ENCODE measurements at regions not wholly inside any gene's neighbourhood (a gene's known extent, or its start where the extent isn't known, plus 50 kb on each side); places are given as distances from the start of the nearest gene placed in this dataset.

DNA sequence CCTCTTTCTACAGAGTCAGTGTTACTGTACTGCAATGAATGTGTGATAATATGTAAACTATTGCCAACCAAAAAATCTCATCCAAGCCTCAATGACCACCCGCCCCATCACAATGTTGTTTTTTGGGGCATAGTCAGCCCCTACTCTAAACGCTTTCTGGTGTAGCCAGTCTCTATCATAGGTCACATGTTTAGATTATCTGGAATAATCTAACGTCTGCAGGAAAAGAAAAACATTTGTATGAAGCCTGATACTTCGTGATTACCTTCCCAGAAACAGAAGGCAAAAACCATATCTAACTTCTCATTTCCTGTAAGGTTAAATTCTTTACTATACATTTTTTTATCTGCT, 1331.8 kb upstream of the GBE1 start:
- WGBS, 2 donors (ENCODE audit: low coverage in 1 of 2) = 62 to 67% methylated on average over 4 of the region's 4 CpGs
- H3K27me3 ChIP-seq = no peaks in the 10 kb centered on the region
- no peaks in the 10 kb centered on the region for H3K4me1 ChIP-seq
- no peak for ATAC-seq
- H3K4me3 ChIP-seq = no peak overlapping the region
- no peaks in the 10 kb centered on the region for H3K36me3 ChIP-seq
- no peaks in the 10 kb centered on the region for H3K9me3 ChIP-seq
- TF ChIP-seq EP300 (IDR thresholded peaks at IDR 0.05) (no peak), POLR2AphosphoS5 (IDR thresholded peaks at IDR 0.05) (no peak), POLR2A (IDR thresholded peaks at IDR 0.05) (no peak)
- TF ChIP-seq, protein P1, sequence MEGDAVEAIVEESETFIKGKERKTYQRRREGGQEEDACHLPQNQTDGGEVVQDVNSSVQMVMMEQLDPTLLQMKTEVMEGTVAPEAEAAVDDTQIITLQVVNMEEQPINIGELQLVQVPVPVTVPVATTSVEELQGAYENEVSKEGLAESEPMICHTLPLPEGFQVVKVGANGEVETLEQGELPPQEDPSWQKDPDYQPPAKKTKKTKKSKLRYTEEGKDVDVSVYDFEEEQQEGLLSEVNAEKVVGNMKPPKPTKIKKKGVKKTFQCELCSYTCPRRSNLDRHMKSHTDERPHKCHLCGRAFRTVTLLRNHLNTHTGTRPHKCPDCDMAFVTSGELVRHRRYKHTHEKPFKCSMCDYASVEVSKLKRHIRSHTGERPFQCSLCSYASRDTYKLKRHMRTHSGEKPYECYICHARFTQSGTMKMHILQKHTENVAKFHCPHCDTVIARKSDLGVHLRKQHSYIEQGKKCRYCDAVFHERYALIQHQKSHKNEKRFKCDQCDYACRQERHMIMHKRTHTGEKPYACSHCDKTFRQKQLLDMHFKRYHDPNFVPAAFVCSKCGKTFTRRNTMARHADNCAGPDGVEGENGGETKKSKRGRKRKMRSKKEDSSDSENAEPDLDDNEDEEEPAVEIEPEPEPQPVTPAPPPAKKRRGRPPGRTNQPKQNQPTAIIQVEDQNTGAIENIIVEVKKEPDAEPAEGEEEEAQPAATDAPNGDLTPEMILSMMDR (IDR thresholded peaks at IDR 0.05) = no peak
- no peak overlapping the region for H3K27ac ChIP-seq

DNA sequence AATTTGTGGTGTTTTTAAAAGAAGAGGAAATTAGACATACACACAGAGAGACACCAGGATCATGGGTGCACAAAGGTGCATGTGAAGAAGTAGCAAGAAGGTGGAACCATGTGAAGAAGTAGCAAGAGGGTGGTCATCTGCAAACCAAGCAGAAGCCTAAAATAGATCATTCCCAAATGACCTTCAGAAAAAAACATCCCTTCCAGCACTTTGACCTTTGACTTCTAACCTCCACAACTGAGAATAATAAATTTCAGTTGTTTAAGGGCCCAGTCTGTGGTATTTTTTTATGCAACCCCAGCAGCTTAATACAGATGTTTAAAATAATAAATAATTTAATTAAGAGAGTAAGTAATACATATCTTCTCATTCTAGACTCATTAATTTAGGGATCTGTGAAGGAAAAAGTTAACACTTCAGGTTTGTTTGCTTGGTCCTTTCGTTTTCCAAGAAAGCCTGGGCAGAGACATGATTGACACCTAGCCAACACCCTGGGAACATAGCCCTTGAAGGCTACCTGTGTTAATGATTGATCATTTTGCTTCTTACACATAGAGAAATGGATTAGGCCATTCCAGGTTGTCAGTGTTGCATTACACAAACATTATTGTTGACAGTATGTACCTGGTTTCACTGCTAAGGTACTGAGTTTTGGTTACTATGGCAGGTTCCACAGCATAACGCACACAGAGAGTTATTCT, 1331.2 kb upstream of the GBE1 start:
- H3K27me3 ChIP-seq = no peaks in the 10 kb centered on the region
- no peak overlapping the region for H3K4me3 ChIP-seq
- no peak overlapping the region for H3K27ac ChIP-seq
- no peak for TF ChIP-seq EP300 (IDR thresholded peaks at IDR 0.05)
- TF ChIP-seq, protein P1 (IDR thresholded peaks at IDR 0.05) = no peak
- no peak for TF ChIP-seq POLR2AphosphoS5 (IDR thresholded peaks at IDR 0.05)
- TF ChIP-seq POLR2A (IDR thresholded peaks at IDR 0.05) = no peak
- WGBS, 2 donors (ENCODE audit: low coverage in 1 of 2) = 46 to 56% methylated on average over 2 of the region's 2 CpGs
- ATAC-seq = no peak
- no peaks in the 10 kb centered on the region for H3K36me3 ChIP-seq
- no peaks in the 10 kb centered on the region for H3K4me1 ChIP-seq
- H3K9me3 ChIP-seq = no peaks in the 10 kb centered on the region

DNA sequence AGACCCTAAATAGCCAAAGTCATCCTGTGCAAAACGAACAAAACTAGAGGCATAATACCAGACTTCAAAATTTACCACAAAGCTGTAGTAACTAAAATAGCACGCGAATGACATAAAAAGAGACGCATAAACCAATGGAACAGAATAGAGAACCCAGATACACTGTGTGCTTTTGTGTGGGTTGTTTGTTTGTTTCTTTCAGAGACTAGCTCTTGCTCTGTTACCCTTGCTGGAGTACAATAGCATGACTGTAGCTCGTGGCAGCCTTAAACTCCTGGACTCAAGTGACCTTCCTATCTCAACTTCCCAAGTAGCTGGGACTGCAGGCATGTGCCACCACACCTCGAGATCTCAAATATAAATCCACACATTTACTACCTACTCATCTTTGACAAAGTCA, 1314.6 kb upstream of the GBE1 start:
- H3K27ac ChIP-seq = no peak overlapping the region
- no peaks in the 10 kb centered on the region for H3K36me3 ChIP-seq
- WGBS, 2 donors (ENCODE audit: low coverage in 1 of 2) = 70 to 80% methylated on average over 6 of the region's 6 CpGs
- TF ChIP-seq POLR2A (IDR thresholded peaks at IDR 0.05) (no peak), POLR2AphosphoS5 (IDR thresholded peaks at IDR 0.05) (no peak), EP300 (IDR thresholded peaks at IDR 0.05) (no peak)
- TF ChIP-seq, protein P1 (IDR thresholded peaks at IDR 0.05) = no peak
- H3K9me3 ChIP-seq = no peaks in the 10 kb centered on the region
- no peak for ATAC-seq
- H3K4me1 ChIP-seq = no peaks in the 10 kb centered on the region
- no peaks in the 10 kb centered on the region for H3K27me3 ChIP-seq
- H3K4me3 ChIP-seq = no peak overlapping the region

DNA sequence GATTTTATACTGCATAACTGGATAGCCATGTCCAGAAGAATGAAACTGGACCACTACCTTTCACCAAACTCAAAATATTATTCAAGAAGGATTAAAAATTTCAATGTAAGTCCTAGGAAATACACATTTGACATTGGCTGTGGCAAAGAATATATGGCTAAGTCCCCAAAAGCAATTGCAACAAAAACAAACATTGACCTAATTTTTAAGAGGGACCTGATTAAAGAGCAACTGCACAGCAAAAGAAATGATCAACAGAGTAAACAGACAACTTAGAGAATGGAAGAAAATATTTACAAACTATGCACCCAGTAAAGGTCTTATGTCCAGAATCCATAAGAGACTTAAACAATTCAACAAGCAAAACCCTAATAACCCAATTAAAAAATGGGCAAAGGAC, 1313.0 kb upstream of the GBE1 start:
- Histone ChIP-seq H3K36me3 (no peaks in the 10 kb centered on the region), H3K27me3 (no peaks in the 10 kb centered on the region), H3K4me1 (no peaks in the 10 kb centered on the region), H3K4me3 (no peak overlapping the region), H3K27ac (no peak overlapping the region), H3K9me3 (no peaks in the 10 kb centered on the region)
- TF ChIP-seq POLR2AphosphoS5 (IDR thresholded peaks at IDR 0.05) (no peak), EP300 (IDR thresholded peaks at IDR 0.05) (no peak), POLR2A (IDR thresholded peaks at IDR 0.05) (no peak)
- TF ChIP-seq, protein P1 (IDR thresholded peaks at IDR 0.05) = no peak
- ATAC-seq = no peak

DNA sequence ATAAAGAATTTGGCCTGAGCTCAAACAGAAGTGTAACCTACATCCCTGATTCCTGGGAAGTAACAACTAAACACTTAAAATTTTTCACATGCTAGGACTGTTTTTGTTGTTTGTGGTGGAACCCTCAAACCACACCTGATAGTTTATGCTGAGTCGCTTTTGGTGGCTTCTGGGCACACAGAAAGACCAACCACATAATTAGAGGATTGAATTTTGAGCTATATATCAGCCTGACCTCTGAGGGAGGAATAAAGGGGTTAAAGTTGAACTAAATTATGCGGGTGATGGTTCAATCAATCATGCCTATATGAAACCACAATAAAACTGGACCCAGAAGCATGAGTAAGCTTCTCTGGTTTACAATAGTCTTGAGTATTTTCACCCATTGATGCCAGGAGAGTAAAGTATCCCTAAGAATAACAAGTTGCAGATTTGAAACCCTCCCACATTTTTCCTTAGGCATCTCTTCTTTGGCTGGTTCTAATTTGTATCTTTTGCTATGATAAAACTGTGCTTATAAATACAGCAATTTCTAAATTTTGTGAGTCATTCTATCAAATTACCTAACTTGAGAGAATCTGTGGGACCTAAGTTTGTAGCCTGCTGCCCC, 1304.5 kb upstream of the GBE1 start:
- WGBS, 2 donors (ENCODE audit: low coverage in 1 of 2) = 50 to 60% methylated on average over 2 of the region's 2 CpGs
- no peak overlapping the region for H3K27ac ChIP-seq
- H3K36me3 ChIP-seq = no peaks in the 10 kb centered on the region

More for the DNA sequence above, 1304.5 kb upstream of the GBE1 start:
- Histone ChIP-seq H3K27me3 (no peaks in the 10 kb centered on the region), H3K9me3 (peaks cover 0 to 10% (median 0%) of the 10 kb centered on the region in 3 donors), H3K4me1 (no peaks in the 10 kb centered on the region), H3K4me3 (no peak overlapping the region)
- no peak for TF ChIP-seq POLR2A (IDR thresholded peaks at IDR 0.05)
- TF ChIP-seq, protein P1 (IDR thresholded peaks at IDR 0.05) = no peak
- no peak for TF ChIP-seq EP300 (IDR thresholded peaks at IDR 0.05)
- no peak for TF ChIP-seq POLR2AphosphoS5 (IDR thresholded peaks at IDR 0.05)
- no peak for ATAC-seq
